Mucosa of gallbladder (tissue), 1 donor: ENCODE measurements at regions not wholly inside any gene's neighbourhood (a gene's known extent, or its start where the extent isn't known, plus 50 kb on each side); places are given as distances from the start of the nearest gene placed in this dataset.

Source experiments
- DNase-seq: peaks from one replicate; pipeline ENCODE4 v3.0.0-alpha.2; 2020; ENCODE audit warnings: low spot score
- donor health status: DM: no; HTN: no; CAD: no.

GRCh38 chr6:74780831-74781230 is 425.0 kb downstream of the COL12A1 start:
- no peak for DNase-seq

GRCh38 chr6:74768738-74769137 is 437.1 kb downstream of the COL12A1 start:
- DNase-seq, result no peak

- no peak for DNase-seq
Observed at GRCh38 chr6:74768120-74768519, 437.7 kb downstream of the COL12A1 start.

- DNase-seq, result no peak
Observed at GRCh38 chr6:74765486-74765885, 440.4 kb downstream of the COL12A1 start.

- DNase-seq, result no peak
Observed at GRCh38 chr6:74764486-74764885, 441.4 kb downstream of the COL12A1 start.

- DNase-seq, result no peak
Observed at GRCh38 chr6:74762841-74763240, 443.0 kb downstream of the COL12A1 start.

GRCh38 chr6:74757813-74758212 is 448.0 kb downstream of the COL12A1 start:
- no peak for DNase-seq

- no peak for DNase-seq
Observed at GRCh38 chr6:74756923-74757322, 448.9 kb downstream of the COL12A1 start.

GRCh38 chr6:74755778-74756177 is 450.1 kb downstream of the COL12A1 start:
- no peak for DNase-seq

- DNase-seq, result no peak
Observed at GRCh38 chr6:74755196-74755595, 450.7 kb downstream of the COL12A1 start.

GRCh38 chr6:74753883-74754600 is 451.8 kb downstream of the COL12A1 start:
- DNase-seq, result no peak

GRCh38 chr6:74752303-74752702 is 453.6 kb downstream of the COL12A1 start:
- no peak for DNase-seq

- no peak for DNase-seq
Observed at GRCh38 chr6:74750826-74751225, 455.0 kb downstream of the COL12A1 start.

GRCh38 chr6:74749211-74750147 is 456.4 kb downstream of the COL12A1 start:
- no peak for DNase-seq

GRCh38 chr6:74745670-74746069 is 460.2 kb downstream of the COL12A1 start:
- DNase-seq, result no peak

- DNase-seq, result no peak
Observed at GRCh38 chr6:74742793-74743508, 462.9 kb downstream of the COL12A1 start.

- no peak for DNase-seq
Observed at GRCh38 chr6:74741646-74742045, 464.2 kb downstream of the COL12A1 start.

GRCh38 chr6:74735304-74735703 is 470.5 kb downstream of the COL12A1 start:
- DNase-seq, result no peak

- no peak for DNase-seq
Observed at GRCh38 chr6:74734901-74735300, 471.0 kb downstream of the COL12A1 start.

GRCh38 chr6:74733830-74734620 is 471.8 kb downstream of the COL12A1 start:
- no peak for DNase-seq

GRCh38 chr6:74731931-74732330 is 473.9 kb downstream of the COL12A1 start:
- no peak for DNase-seq

- no peak for DNase-seq
Observed at GRCh38 chr6:74731204-74731603, 474.6 kb downstream of the COL12A1 start.
